ENCODE measurements at regions not wholly inside any gene's neighbourhood (a gene's known extent, or its start where the extent isn't known, plus 50 kb on each side); places are given as distances from the start of the nearest gene placed in this dataset.

DNA sequence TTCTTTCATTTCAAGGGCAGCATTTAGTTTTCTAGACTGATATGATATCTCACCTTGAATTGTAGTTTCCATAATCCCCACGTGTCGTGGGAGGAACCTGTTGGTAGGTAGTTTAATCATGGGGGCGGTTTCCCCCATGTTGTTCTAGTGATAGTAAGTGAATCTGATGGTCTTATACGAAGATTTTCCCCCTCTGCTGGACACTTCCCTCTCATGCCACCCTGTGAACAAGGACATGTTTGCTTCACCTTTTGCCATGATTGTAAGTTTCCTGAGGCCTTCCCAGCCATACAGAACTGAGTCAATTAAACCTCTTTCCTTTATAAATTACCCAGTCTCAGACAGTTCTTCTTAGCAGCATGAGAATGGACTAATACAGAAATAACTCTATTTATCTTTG lies 851.1 kb upstream of the FAT3 start:
- Mint-ChIP-seq H3K4me3 (no peak overlapping the region), H3K27ac (no peak overlapping the region), H3K9me3 (no peaks in the 10 kb centered on the region), H3K4me1 (no peaks in the 10 kb centered on the region), H3K36me3 (ENCODE audit: low read depth) (no peaks in the 10 kb centered on the region), H3K27me3 (ENCODE audit: low read depth) (no peaks in the 10 kb centered on the region)
- TF ChIP-seq, protein P1, sequence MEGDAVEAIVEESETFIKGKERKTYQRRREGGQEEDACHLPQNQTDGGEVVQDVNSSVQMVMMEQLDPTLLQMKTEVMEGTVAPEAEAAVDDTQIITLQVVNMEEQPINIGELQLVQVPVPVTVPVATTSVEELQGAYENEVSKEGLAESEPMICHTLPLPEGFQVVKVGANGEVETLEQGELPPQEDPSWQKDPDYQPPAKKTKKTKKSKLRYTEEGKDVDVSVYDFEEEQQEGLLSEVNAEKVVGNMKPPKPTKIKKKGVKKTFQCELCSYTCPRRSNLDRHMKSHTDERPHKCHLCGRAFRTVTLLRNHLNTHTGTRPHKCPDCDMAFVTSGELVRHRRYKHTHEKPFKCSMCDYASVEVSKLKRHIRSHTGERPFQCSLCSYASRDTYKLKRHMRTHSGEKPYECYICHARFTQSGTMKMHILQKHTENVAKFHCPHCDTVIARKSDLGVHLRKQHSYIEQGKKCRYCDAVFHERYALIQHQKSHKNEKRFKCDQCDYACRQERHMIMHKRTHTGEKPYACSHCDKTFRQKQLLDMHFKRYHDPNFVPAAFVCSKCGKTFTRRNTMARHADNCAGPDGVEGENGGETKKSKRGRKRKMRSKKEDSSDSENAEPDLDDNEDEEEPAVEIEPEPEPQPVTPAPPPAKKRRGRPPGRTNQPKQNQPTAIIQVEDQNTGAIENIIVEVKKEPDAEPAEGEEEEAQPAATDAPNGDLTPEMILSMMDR (IDR thresholded peaks at IDR 0.05; ENCODE audit: unreplicated experiment in 3 of 3), result no peak

DNA sequence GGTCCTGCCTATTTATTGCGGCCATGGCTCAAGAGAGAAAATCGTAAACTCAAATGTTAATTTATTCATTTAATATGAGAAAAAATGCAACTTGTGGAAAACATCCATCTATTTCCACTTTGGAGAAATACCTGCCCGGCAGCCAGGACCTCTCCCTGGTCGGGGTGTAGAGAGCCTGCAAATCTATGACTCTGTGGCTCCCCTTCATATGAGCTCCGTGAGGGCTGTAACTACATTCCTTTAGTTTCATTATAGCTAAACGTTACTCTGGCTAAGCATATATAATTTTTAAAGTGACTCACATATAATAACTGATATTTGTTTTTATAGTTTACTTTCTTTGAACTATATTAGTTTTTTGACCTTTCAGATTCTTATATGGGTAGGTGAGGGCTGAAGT lies 857.8 kb upstream of the FAT3 start:
- no peak overlapping the region for H3K4me3 Mint-ChIP-seq
- peaks cover 13% of the 10 kb centered on the region for H3K4me1 Mint-ChIP-seq
- peak overlapping the region in 1 of 3 experiments; percentile 6 for H3K27ac Mint-ChIP-seq

DNA sequence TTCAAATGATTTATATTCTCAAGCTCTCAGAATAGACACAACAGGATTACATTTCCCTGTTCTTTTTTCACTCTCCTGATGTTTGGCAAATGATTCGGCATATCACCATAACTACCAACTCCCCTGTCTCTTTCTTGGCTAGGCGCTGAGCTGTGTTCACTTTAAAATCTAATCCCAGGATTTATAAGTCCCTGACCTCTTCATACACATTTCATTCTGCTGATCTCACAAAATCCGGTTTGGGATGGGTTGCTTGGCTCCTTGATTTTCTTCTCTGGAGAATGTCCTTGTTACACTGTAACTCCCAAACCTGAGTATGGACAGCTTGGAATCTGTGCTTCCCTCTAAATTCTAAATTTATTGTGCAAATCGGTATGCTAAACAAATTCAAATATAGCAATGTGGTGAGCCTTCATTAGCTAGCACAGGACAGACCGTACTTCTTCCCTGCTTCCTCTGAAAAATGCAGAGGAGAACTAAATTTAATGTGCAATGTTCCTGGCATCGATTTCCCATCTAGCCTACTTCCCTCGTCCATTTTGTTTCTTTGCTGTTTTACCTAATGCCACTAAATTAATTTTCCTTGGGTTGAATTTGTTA lies 858.5 kb upstream of the FAT3 start:
- H3K4me1 Mint-ChIP-seq, result peaks cover 13% of the 10 kb centered on the region
- H3K4me3 Mint-ChIP-seq, result no peak overlapping the region
- no peaks in the 10 kb centered on the region for H3K36me3 Mint-ChIP-seq (ENCODE audit: low read depth)
- no peaks in the 10 kb centered on the region for H3K9me3 Mint-ChIP-seq
- TF ChIP-seq, protein P1 (IDR thresholded peaks at IDR 0.05; ENCODE audit: unreplicated experiment in 3 of 3), result no peak
- H3K27ac Mint-ChIP-seq, result peak overlapping the region in 2 of 3 experiments; percentile 6 to 11
- H3K27me3 Mint-ChIP-seq (ENCODE audit: low read depth), result no peaks in the 10 kb centered on the region

More for the DNA sequence above, 857.8 kb upstream of the FAT3 start:
- TF ChIP-seq, protein P1 (IDR thresholded peaks at IDR 0.05; ENCODE audit: unreplicated experiment in 3 of 3), result no peak
- no peaks in the 10 kb centered on the region for H3K36me3 Mint-ChIP-seq (ENCODE audit: low read depth)
- no peaks in the 10 kb centered on the region for H3K9me3 Mint-ChIP-seq
- H3K27me3 Mint-ChIP-seq (ENCODE audit: low read depth), result no peaks in the 10 kb centered on the region

DNA sequence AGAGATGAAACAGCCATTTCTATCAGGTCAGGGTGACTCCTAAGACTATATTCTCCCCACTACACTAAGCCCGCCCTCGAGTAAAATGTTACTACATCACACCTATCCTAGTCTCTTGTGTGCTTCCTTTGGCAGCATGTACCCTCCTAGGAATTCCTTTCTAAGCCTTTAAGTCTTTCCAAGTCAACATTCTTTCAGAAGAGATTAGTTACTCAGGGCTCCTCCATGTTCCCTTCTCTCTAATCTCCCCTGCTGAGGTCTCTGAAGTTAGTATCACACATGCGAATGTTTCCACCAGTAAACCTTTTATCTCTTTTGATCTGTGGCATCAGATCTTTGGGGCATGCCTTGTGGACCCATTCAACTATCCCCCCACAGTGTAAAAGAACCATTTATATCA lies 873.7 kb upstream of the FAT3 start:
- Mint-ChIP-seq H3K4me3 (no peak overlapping the region), H3K9me3 (peaks cover 4% of the 10 kb centered on the region), H3K27me3 (ENCODE audit: low read depth) (no peaks in the 10 kb centered on the region), H3K36me3 (ENCODE audit: low read depth) (no peaks in the 10 kb centered on the region), H3K4me1 (no peaks in the 10 kb centered on the region), H3K27ac (no peak overlapping the region)
- TF ChIP-seq, protein P1 (IDR thresholded peaks at IDR 0.05; ENCODE audit: unreplicated experiment in 3 of 3), result no peak

DNA sequence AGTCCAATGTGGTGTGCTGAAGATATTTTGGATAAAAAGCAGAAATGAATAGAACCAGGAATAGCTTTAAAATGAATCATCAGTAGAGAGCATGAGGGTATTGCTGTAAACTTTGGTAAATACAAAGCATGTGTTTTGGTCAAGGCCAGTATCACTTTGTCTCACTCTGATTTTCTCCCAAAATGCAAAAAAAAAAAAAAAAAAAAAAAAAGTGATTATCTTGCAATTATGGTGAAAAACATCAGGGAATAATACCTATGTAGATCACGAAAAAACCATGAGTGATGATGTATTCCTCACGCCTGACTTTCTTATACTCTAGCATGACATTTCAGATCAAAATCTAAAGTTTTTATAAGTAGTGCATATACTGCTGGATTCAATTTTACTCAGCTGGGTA lies 897.9 kb upstream of the FAT3 start:
- Mint-ChIP-seq H3K4me3 (no peak overlapping the region), H3K9me3 (peaks cover 8% of the 10 kb centered on the region), H3K27ac (no peak overlapping the region), H3K36me3 (ENCODE audit: low read depth) (no peaks in the 10 kb centered on the region), H3K4me1 (no peaks in the 10 kb centered on the region), H3K27me3 (ENCODE audit: low read depth) (no peaks in the 10 kb centered on the region)
- TF ChIP-seq, protein P1 (IDR thresholded peaks at IDR 0.05; ENCODE audit: unreplicated experiment in 3 of 3), result no peak

DNA sequence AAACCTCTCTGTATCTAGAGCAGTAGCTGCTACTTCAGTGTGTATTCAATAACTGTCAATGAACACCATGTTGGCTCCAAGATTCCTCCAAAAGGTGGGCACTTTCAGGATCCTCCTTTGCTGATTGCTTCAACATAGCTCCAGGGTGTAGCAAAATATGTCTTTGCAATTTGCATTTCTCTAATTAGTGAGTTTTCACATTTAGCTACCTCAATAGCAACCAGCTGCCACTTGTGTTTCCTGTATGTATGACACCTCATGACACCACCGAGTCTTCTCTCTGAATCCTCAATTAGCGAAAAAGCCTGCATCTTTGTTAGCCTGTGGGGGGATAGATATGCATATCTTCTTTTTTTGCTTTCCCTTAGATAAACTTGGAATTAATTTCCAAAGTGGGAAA lies 898.3 kb upstream of the FAT3 start:
- H3K4me3 Mint-ChIP-seq, result no peak overlapping the region
- H3K4me1 Mint-ChIP-seq, result no peaks in the 10 kb centered on the region
- H3K27me3 Mint-ChIP-seq (ENCODE audit: low read depth), result no peaks in the 10 kb centered on the region
- H3K9me3 Mint-ChIP-seq, result peaks cover 8% of the 10 kb centered on the region
- H3K36me3 Mint-ChIP-seq (ENCODE audit: low read depth), result no peaks in the 10 kb centered on the region
- TF ChIP-seq, protein P1 (IDR thresholded peaks at IDR 0.05; ENCODE audit: unreplicated experiment in 3 of 3), result no peak
- H3K27ac Mint-ChIP-seq, result no peak overlapping the region

Measured in nephron (organoid).